NB4 (cell line): ENCODE measurements at regions not wholly inside any gene's neighbourhood (a gene's known extent, or its start where the extent isn't known, plus 50 kb on each side); places are given as distances from the start of the nearest gene placed in this dataset.

Experiments used
- POLR2A ChIP-seq: IDR thresholded peaks from 2 replicates; pipeline ENCODE4 v1.6.1; 2011; ENCODE audit warnings: mild to moderate bottlenecking; ENCODE audit not compliant: insufficient read length; ENCODE audit errors: extremely low read depth
- TF ChIP-seq, protein P1 (sequence below): IDR thresholded peaks from one replicate; pipeline ENCODE4 v1.5.1; 2012; ENCODE audit warnings: low read depth, low read length

DNA sequence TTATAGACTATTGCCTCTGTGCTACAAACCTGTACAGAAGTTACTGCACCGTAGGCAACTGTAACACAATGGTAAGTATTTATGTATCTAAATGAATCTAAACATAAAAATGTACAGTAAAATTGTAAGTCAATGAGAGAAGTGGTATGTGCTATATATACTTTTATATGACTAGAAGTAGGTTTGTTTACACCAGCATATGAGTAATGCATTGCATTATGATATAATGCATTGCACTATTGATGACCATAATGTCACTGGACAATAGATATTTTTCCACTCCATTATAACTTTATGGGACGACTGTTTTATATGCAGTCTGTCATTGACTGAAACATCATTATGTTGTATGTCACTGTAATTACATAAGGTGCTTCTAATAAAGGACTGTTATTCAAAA is 340.3 kb upstream of the SNX7 start:
- TF ChIP-seq, protein P1, sequence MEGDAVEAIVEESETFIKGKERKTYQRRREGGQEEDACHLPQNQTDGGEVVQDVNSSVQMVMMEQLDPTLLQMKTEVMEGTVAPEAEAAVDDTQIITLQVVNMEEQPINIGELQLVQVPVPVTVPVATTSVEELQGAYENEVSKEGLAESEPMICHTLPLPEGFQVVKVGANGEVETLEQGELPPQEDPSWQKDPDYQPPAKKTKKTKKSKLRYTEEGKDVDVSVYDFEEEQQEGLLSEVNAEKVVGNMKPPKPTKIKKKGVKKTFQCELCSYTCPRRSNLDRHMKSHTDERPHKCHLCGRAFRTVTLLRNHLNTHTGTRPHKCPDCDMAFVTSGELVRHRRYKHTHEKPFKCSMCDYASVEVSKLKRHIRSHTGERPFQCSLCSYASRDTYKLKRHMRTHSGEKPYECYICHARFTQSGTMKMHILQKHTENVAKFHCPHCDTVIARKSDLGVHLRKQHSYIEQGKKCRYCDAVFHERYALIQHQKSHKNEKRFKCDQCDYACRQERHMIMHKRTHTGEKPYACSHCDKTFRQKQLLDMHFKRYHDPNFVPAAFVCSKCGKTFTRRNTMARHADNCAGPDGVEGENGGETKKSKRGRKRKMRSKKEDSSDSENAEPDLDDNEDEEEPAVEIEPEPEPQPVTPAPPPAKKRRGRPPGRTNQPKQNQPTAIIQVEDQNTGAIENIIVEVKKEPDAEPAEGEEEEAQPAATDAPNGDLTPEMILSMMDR: no peak
- TF ChIP-seq POLR2A: no peak
